CD14-positive monocyte (primary cell): ENCODE measurements at regions not wholly inside any gene's neighbourhood (a gene's known extent, or its start where the extent isn't known, plus 50 kb on each side); places are given as distances from the start of the nearest gene placed in this dataset.
"Not testable (repeated sequence)": the region's sequence is repeated elsewhere in the genome, so short reads cannot be mapped to it uniquely, and the experiment has no call there.

ENCODE experiments used
- DNase-seq, 3 donors: peaks; one replicate each; pipeline ENCODE4 v3.0.0-alpha.2; 2011 to 2022
- H2AFZ ChIP-seq: 2 replicates; pipeline ENCODE4 v1.6.0; 2012; ENCODE audit warnings: mild to moderate bottlenecking, low read depth, low read length, inconsistent platforms; ENCODE audit not compliant: insufficient read depth, poor library complexity, severe bottlenecking
- H3K27ac ChIP-seq, 2 donors: 1 replicate in 1 of 2; 2 replicates in 1 of 2; pipeline ENCODE4 v1.5.1; 2012 to 2013; ENCODE audit warnings: low read length in 2 of 2, control low read depth in 1 of 2, inconsistent platforms in 1 of 2, low read depth in 1 of 2, mild to moderate bottlenecking in 1 of 2
- H3K27me3 ChIP-seq, 2 donors: one replicate each; pipeline versions ENCODE4 v1.6.0 to v1.6.1; 2011 to 2013; ENCODE audit warnings: low read length in 2 of 2; ENCODE audit not compliant: control insufficient read depth in 2 of 2, insufficient read depth in 2 of 2
- H3K36me3 ChIP-seq, 2 donors: replicated peaks in 1 of 2; 1 replicate in 1 of 2; 2 replicates in 1 of 2; pipeline versions ENCODE4 v1.5.1 to v1.6.1; 2012 to 2013; ENCODE audit warnings: low read length in 2 of 2, control low read depth in 1 of 2, inconsistent platforms in 1 of 2, mild to moderate bottlenecking in 1 of 2; ENCODE audit not compliant: insufficient read depth in 2 of 2, control insufficient read depth in 1 of 2
- H3K4me1 ChIP-seq, 2 donors: 1 replicate in 1 of 2; 2 replicates in 1 of 2; pipeline versions ENCODE4 v1.5.1 to v1.6.1; 2012 to 2013; ENCODE audit warnings: low read length in 2 of 2, control low read depth in 1 of 2, inconsistent platforms in 1 of 2, mild to moderate bottlenecking in 1 of 2, moderate library complexity in 1 of 2; ENCODE audit not compliant: insufficient read depth in 2 of 2, control insufficient read depth in 1 of 2
- H3K4me2 ChIP-seq: replicated peaks from 2 replicates; pipeline ENCODE3; 2012; ENCODE audit warnings: low read length, moderate library complexity, mild to moderate bottlenecking; ENCODE audit not compliant: poor library complexity, severe bottlenecking; ENCODE audit errors: extremely low read depth
- H3K4me3 ChIP-seq, 3 experiments: fragments of 200-600 bp in 1 of 3; sonication (generic) in 1 of 3; replicated peaks in 1 of 3; 1 replicate in 2 of 3; 2 replicates in 1 of 3; pipeline ENCODE4 v1.5.1; 2011 to 2013; ENCODE audit warnings: low read length in 3 of 3, mild to moderate bottlenecking in 3 of 3, control low read depth in 2 of 3, low read depth in 2 of 3, inconsistent platforms in 1 of 3, moderate library complexity in 1 of 3
- H3K79me2 ChIP-seq: 2 replicates; pipeline ENCODE4 v1.6.0; 2012; ENCODE audit warnings: mild to moderate bottlenecking, control low read depth, inconsistent platforms, low read length, moderate library complexity; ENCODE audit not compliant: insufficient read depth
- H3K9ac ChIP-seq: 2 replicates; pipeline ENCODE4 v1.6.0; 2017; ENCODE audit warnings: low read length, mild to moderate bottlenecking; ENCODE audit not compliant: insufficient read depth, poor library complexity, severe bottlenecking
- H3K9me3 ChIP-seq, 2 donors: replicated peaks in 1 of 2; 1 replicate in 1 of 2; 2 replicates in 1 of 2; pipeline versions ENCODE4 v1.5.1 to v1.6.1; 2012 to 2013; ENCODE audit warnings: low read length in 2 of 2, control low read depth in 1 of 2; ENCODE audit not compliant: control insufficient read depth in 1 of 2, insufficient read depth in 1 of 2
- H4K20me1 ChIP-seq: 2 replicates; pipeline ENCODE4 v1.6.0; 2012; ENCODE audit warnings: mild to moderate bottlenecking, low read length, control low read depth, moderate library complexity; ENCODE audit not compliant: insufficient read depth
- H3K27ac Mint-ChIP-seq, 7 donors: one replicate each; pipeline ENCODE4 v1.8.0; 2020; ENCODE audit warnings: mild to moderate bottlenecking in 7 of 7, mixed read lengths in 7 of 7, moderate library complexity in 6 of 7, inconsistent platforms in 2 of 7
- H3K27me3 Mint-ChIP-seq, 3 donors: one replicate each; pipeline ENCODE4 v1.8.0; 2021 to 2022; ENCODE audit warnings: low read depth in 3 of 3, mild to moderate bottlenecking in 3 of 3, mixed read lengths in 3 of 3, moderate library complexity in 3 of 3, inconsistent platforms in 1 of 3
- H3K36me3 Mint-ChIP-seq, 2 donors: one replicate each; pipeline ENCODE4 v1.8.0; 2020; ENCODE audit warnings: mixed read lengths in 2 of 2, inconsistent platforms in 1 of 2, mild to moderate bottlenecking in 1 of 2
- H3K4me1 Mint-ChIP-seq: one replicate; pipeline ENCODE4 v1.8.0; 2020; ENCODE audit warnings: mild to moderate bottlenecking, mixed read lengths
- H3K4me3 Mint-ChIP-seq, 2 donors: one replicate each; pipeline ENCODE4 v1.8.0; 2020; ENCODE audit warnings: mild to moderate bottlenecking in 2 of 2, mixed read lengths in 2 of 2, moderate library complexity in 1 of 2
- H3K9me3 Mint-ChIP-seq, 7 donors: one replicate each; pipeline ENCODE4 v1.8.0; 2020 to 2022; ENCODE audit warnings: mixed read lengths in 7 of 7, mild to moderate bottlenecking in 6 of 7, moderate library complexity in 6 of 7, inconsistent platforms in 2 of 7
- WGBS: methylation state at CpG from one replicate; pipeline ENCODE4 v1.1.5; 2013; ENCODE audit warnings: missing lambda C conversion rate; ENCODE audit not compliant: insufficient coverage; 5-methylcytosine and 5-hydroxymethylcytosine counted together
- intact Hi-C, 2 donors: fragments of 100-400 bp; cut with micrococcal nuclease; formaldehyde crosslinking; loops; one replicate each; pipeline versions ENCODE4 v1.15.0 to v1.15.1; 2023
- TF ChIP-seq, protein P1 (sequence below): fragments of 200-600 bp; IDR thresholded peaks from one replicate; pipeline ENCODE4 v1.8.0; 2022; ENCODE audit warnings: antibody characterized with exemption, mild to moderate bottlenecking

DNA sequence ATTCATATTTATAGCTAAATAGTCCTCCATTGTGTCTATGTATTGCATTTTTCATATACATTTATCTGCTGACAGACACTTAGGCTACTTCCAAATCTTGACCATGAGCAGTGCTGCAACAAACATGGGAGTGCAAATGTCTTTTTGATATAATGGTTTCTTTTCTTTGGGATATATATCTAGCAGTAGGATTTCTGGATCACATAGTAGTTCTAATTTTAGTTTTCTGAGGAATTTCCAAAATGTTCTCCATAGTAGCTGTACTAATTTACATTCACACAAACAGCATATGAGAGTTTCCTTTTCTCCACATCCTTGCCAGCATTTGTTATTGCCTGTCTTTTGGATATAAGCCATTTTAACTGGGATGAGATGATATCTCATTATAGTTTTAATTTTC lies 1521.3 kb downstream of the REEP3 start:
- no peaks in the 10 kb centered on the region for H3K36me3 ChIP-seq
- no peaks in the 10 kb centered on the region for H4K20me1 ChIP-seq
- Mint-ChIP-seq H3K27ac (no peak overlapping the region), H3K4me3 (no peak overlapping the region), H3K9me3 (peaks cover 0 to 3% (median 0%) of the 10 kb centered on the region in 7 donors), H3K4me1 (no peaks in the 10 kb centered on the region), H3K27me3 (no peaks in the 10 kb centered on the region), H3K36me3 (no peaks in the 10 kb centered on the region)
- H3K79me2 ChIP-seq: no peaks in the 10 kb centered on the region
- no peaks in the 10 kb centered on the region for H3K4me1 ChIP-seq
- no peak for DNase-seq
- TF ChIP-seq, protein P1, sequence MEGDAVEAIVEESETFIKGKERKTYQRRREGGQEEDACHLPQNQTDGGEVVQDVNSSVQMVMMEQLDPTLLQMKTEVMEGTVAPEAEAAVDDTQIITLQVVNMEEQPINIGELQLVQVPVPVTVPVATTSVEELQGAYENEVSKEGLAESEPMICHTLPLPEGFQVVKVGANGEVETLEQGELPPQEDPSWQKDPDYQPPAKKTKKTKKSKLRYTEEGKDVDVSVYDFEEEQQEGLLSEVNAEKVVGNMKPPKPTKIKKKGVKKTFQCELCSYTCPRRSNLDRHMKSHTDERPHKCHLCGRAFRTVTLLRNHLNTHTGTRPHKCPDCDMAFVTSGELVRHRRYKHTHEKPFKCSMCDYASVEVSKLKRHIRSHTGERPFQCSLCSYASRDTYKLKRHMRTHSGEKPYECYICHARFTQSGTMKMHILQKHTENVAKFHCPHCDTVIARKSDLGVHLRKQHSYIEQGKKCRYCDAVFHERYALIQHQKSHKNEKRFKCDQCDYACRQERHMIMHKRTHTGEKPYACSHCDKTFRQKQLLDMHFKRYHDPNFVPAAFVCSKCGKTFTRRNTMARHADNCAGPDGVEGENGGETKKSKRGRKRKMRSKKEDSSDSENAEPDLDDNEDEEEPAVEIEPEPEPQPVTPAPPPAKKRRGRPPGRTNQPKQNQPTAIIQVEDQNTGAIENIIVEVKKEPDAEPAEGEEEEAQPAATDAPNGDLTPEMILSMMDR: no peak
- no peak overlapping the region for H3K4me2 ChIP-seq
- intact Hi-C loops: no loop called here
- no peak overlapping the region for H3K9ac ChIP-seq
- no peak overlapping the region for H3K27ac ChIP-seq
- no peak overlapping the region for H3K4me3 ChIP-seq
- H3K9me3 ChIP-seq: peaks cover 0 to 4% of the 10 kb centered on the region in 2 donors
- no peak overlapping the region for H2AFZ ChIP-seq
- H3K27me3 ChIP-seq: no peaks in the 10 kb centered on the region

DNA sequence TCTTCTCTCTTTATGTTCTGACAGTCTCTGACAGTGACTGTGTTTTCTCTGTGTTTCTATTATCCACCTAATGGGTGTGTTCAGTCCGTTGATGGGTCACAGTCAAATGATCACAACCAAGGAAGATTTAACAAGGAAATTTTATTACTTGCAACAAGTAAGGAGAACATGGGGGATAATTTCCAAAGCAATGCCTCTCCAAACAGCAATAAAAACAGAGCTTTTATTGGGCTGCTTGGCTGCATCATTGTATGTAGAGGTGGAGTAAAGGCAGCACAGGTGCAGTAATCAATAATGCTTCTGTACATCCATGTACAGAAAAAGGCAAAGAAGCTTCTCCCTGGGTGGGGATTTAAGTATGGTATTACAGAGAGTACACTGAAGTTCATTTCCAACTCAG lies 1525.6 kb downstream of the REEP3 start:
- WGBS: no CpG with 5 or more reads among the region's 1 CpG
- H3K4me3 ChIP-seq: no peak overlapping the region
- no peak overlapping the region for H3K4me2 ChIP-seq
- H3K4me1 ChIP-seq: no peaks in the 10 kb centered on the region
- peaks cover 0 to 9% of the 10 kb centered on the region in 2 donors for H3K9me3 ChIP-seq
- H3K27ac ChIP-seq: no peak overlapping the region
- no peak overlapping the region for H2AFZ ChIP-seq
- no peaks in the 10 kb centered on the region for H3K36me3 Mint-ChIP-seq
- intact Hi-C loops: no loop called here
- no peak for DNase-seq
- H3K9me3 Mint-ChIP-seq: peaks cover 3 to 13% (median 9%) of the 10 kb centered on the region in 7 donors
- H4K20me1 ChIP-seq: no peaks in the 10 kb centered on the region
- no peaks in the 10 kb centered on the region for H3K79me2 ChIP-seq
- peaks cover 0 to 2% (median 0%) of the 10 kb centered on the region in 3 donors for H3K27me3 Mint-ChIP-seq
- no peak overlapping the region for H3K27ac Mint-ChIP-seq
- H3K4me1 Mint-ChIP-seq: no peaks in the 10 kb centered on the region
- H3K36me3 ChIP-seq: no peaks in the 10 kb centered on the region
- TF ChIP-seq, protein P1: no peak
- H3K27me3 ChIP-seq: no peaks in the 10 kb centered on the region
- H3K9ac ChIP-seq: no peak overlapping the region
- no peak overlapping the region for H3K4me3 Mint-ChIP-seq

DNA sequence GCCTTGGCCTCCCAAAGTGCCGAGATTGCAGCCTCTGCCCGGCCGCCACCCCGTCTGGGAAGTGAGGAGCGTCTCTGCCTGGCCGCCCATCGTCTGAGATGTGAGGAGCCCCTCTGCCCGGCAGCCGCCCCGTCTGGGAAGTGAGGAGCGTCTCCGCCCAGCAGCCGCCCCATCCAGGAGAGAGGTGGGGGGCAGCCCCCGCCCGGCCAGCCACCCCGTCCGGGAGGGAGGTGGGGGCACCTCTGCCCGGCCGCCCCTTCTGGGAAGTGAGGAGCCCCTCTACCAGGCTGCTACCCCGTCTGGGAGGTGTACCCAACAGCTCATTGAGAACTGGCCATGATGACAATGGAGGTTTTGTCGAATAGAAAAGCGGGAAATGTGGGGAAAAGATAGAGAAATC lies 1530.9 kb downstream of the REEP3 start:
- H3K4me3 ChIP-seq, H3K27me3 ChIP-seq, H3K4me3 Mint-ChIP-seq, H2AFZ ChIP-seq, H3K27me3 Mint-ChIP-seq, DNase-seq, H3K27ac Mint-ChIP-seq, intact Hi-C loops, H3K9ac ChIP-seq, H4K20me1 ChIP-seq, H3K36me3 Mint-ChIP-seq, H3K27ac ChIP-seq, H3K4me1 Mint-ChIP-seq, H3K4me2 ChIP-seq, H3K79me2 ChIP-seq, H3K36me3 ChIP-seq, H3K4me1 ChIP-seq: not testable (repeated sequence)
- peaks cover 14 to 35% (median 20%) of the 10 kb centered on the region in 7 donors for H3K9me3 Mint-ChIP-seq
- H3K9me3 ChIP-seq: peaks cover 6 to 31% of the 10 kb centered on the region in 2 donors
- 98% methylated on average over 15 of the region's 22 CpGs for WGBS
